H1 (cell line): ENCODE measurements at regions not wholly inside any gene's neighbourhood (a gene's known extent, or its start where the extent isn't known, plus 50 kb on each side); places are given as distances from the start of the nearest gene placed in this dataset.

Experiments
- CTCF ChIA-PET: fragments of 300-600 bp; sonication (Branson Sonifier 250); formaldehyde crosslinking; loops from one replicate; lab custom pipeline; 2021; ENCODE audit not compliant: partially characterized antibody; lab: Charles Lee
- POLR2A ChIA-PET: fragments of 300-600 bp; sonication (Branson Sonifier 250); formaldehyde crosslinking; loops from one replicate; lab custom pipeline; 2021; ENCODE audit warnings: inconsistent platforms; ENCODE audit not compliant: partially characterized antibody; lab: Charles Lee
- DNase-seq, 2 experiments: peaks; one replicate each; pipeline versions ENCODE4 v3.0.0 to v3.0.0-alpha.2; 2010 to 2022; ENCODE audit warnings: low spot score in 2 of 2, low read depth in 1 of 2, mixed read lengths in 1 of 2
- FAIRE-seq: peaks from 2 replicates; lab custom pipeline; 2011; peaks lifted over from hg19 to GRCh38; lab: Jason Lieb, UNC
- H2AFZ ChIP-seq: 2 replicates; pipeline ENCODE4 v1.8.1; 2012; ENCODE audit warnings: low read length, inconsistent platforms
- H2AK5ac ChIP-seq: 2 replicates; pipeline ENCODE4 v1.6.1; 2013; ENCODE audit warnings: low read depth, low read length
- H2BK120ac ChIP-seq: replicated peaks from 2 replicates; pipeline ENCODE3; 2013; ENCODE audit warnings: low read depth, low read length, inconsistent platforms
- H2BK12ac ChIP-seq: 2 replicates; pipeline ENCODE4 v1.6.1; 2013; ENCODE audit warnings: low read depth, low read length
- H2BK15ac ChIP-seq: 2 replicates; pipeline ENCODE4 v1.6.1; 2013; ENCODE audit warnings: low read length
- H2BK20ac ChIP-seq: 2 replicates; pipeline ENCODE4 v1.6.1; 2013; ENCODE audit warnings: low read length
- H2BK5ac ChIP-seq: 2 replicates; pipeline ENCODE4 v1.6.1; 2013; ENCODE audit warnings: low read depth, low read length
- H3K14ac ChIP-seq: 2 replicates; pipeline ENCODE4 v1.6.1; 2013; ENCODE audit warnings: inconsistent platforms; ENCODE audit not compliant: insufficient read length
- H3K18ac ChIP-seq: 2 replicates; pipeline ENCODE4 v1.6.1; 2013; ENCODE audit warnings: low read length; ENCODE audit errors: extremely low read depth
- H3K23ac ChIP-seq: 2 replicates; pipeline ENCODE4 v1.6.1; 2013; ENCODE audit warnings: inconsistent platforms; ENCODE audit not compliant: insufficient read length
- H3K23me2 ChIP-seq: 2 replicates; pipeline ENCODE4 v1.6.1; 2013; ENCODE audit warnings: low read depth, low read length
- H3K27ac ChIP-seq: 2 replicates; pipeline ENCODE4 v1.6.1; 2011; ENCODE audit warnings: low read depth, low read length, inconsistent platforms
- H3K27me3 ChIP-seq, 4 experiments: replicated peaks in 1 of 4; 1 replicate in 1 of 4; 2 replicates in 3 of 4; pipeline versions ENCODE4 v1.6.1 to v1.8.1; 2011 to 2013; ENCODE audit warnings: low read length in 3 of 4, mild to moderate bottlenecking in 3 of 4, inconsistent platforms in 2 of 4, mixed read lengths in 2 of 4, moderate library complexity in 1 of 4; ENCODE audit not compliant: control insufficient read depth in 3 of 4, insufficient read depth in 3 of 4; ENCODE audit errors: extremely low read depth in 1 of 4
- H3K36me3 ChIP-seq, 4 experiments: 2 replicates each; pipeline versions ENCODE4 v1.6.1 to v1.8.1; 2011 to 2013; ENCODE audit warnings: mild to moderate bottlenecking in 4 of 4, low read length in 3 of 4, moderate library complexity in 2 of 4, control low read depth in 1 of 4, inconsistent platforms in 1 of 4; ENCODE audit not compliant: insufficient read depth in 4 of 4, control insufficient read depth in 2 of 4
- H3K4ac ChIP-seq: replicated peaks from 2 replicates; pipeline ENCODE3; 2013; ENCODE audit warnings: low read length, low read depth, mixed read lengths, inconsistent platforms; ENCODE audit not compliant: insufficient read length
- H3K4me1 ChIP-seq, 4 experiments: replicated peaks in 1 of 4; 1 replicate in 1 of 4; 2 replicates in 3 of 4; pipeline versions ENCODE4 v1.6.1 to v1.8.1; 2011 to 2013; ENCODE audit warnings: low read length in 3 of 4, inconsistent platforms in 2 of 4, mixed read lengths in 1 of 4; ENCODE audit not compliant: insufficient read depth in 4 of 4, control insufficient read depth in 3 of 4
- H3K4me2 ChIP-seq, 2 experiments: 2 replicates each; pipeline versions ENCODE4 v1.6.1 to v1.8.1; 2011 to 2013; ENCODE audit warnings: low read depth in 2 of 2, low read length in 2 of 2, control low read depth in 1 of 2, inconsistent platforms in 1 of 2, mild to moderate bottlenecking in 1 of 2; ENCODE audit not compliant: insufficient read depth in 1 of 2
- H3K4me3 ChIP-seq, 4 experiments: fragments of 200-600, 300-600 bp in 1 of 4; sonication (generic), shearing (Covaris generic), sonication (Bioruptor Twin) in 1 of 4; 2 replicates each; pipeline versions ENCODE4 v1.5.1 to v1.8.1; 2011 to 2016; ENCODE audit warnings: low read length in 4 of 4, low read depth in 3 of 4, control low read depth in 2 of 4, inconsistent platforms in 2 of 4, mild to moderate bottlenecking in 2 of 4, mixed read lengths in 1 of 4, moderate library complexity in 1 of 4; ENCODE audit not compliant: insufficient read depth in 2 of 4; ENCODE audit errors: extremely low read depth in 1 of 4
- H3K56ac ChIP-seq: replicated peaks from 2 replicates; pipeline ENCODE3; 2013; ENCODE audit warnings: low read depth, mild to moderate bottlenecking, mixed read lengths, low read length, inconsistent platforms; ENCODE audit not compliant: insufficient read length
- H3K79me1 ChIP-seq: 2 replicates; pipeline ENCODE4 v1.6.1; 2013; ENCODE audit warnings: low read depth, low read length, control low read depth
- H3K79me2 ChIP-seq, 2 experiments: 2 replicates each; pipeline versions ENCODE4 v1.6.1 to v1.8.1; 2012 to 2013; ENCODE audit warnings: low read length in 2 of 2, mild to moderate bottlenecking in 2 of 2, inconsistent platforms in 1 of 2; ENCODE audit not compliant: insufficient read depth in 2 of 2, control insufficient read depth in 1 of 2
- H3K9ac ChIP-seq, 4 experiments: replicated peaks in 1 of 4; 1 replicate in 1 of 4; 2 replicates in 3 of 4; pipeline versions ENCODE4 v1.6.1 to v1.8.1; 2011 to 2013; ENCODE audit warnings: low read depth in 3 of 4, low read length in 3 of 4, control low read depth in 2 of 4, mild to moderate bottlenecking in 2 of 4, moderate library complexity in 2 of 4, inconsistent platforms in 1 of 4; ENCODE audit errors: extremely low read depth in 1 of 4
- H3K9me3 ChIP-seq, 2 experiments: 2 replicates each; pipeline versions ENCODE4 v1.6.1 to v1.8.1; 2012 to 2013; ENCODE audit warnings: mild to moderate bottlenecking in 2 of 2, moderate library complexity in 2 of 2, control low read depth in 1 of 2, inconsistent platforms in 1 of 2, low read depth in 1 of 2, low read length in 1 of 2, mixed read lengths in 1 of 2; ENCODE audit not compliant: insufficient read depth in 2 of 2
- H4K20me1 ChIP-seq, 2 experiments: replicated peaks in 1 of 2; 2 replicates each; pipeline versions ENCODE3 to v1.8.1; 2011 to 2013; ENCODE audit warnings: inconsistent platforms in 2 of 2, low read length in 2 of 2, mild to moderate bottlenecking in 1 of 2; ENCODE audit not compliant: insufficient read depth in 2 of 2, control insufficient read depth in 1 of 2
- H4K5ac ChIP-seq: 2 replicates; pipeline ENCODE4 v1.6.1; 2013; ENCODE audit warnings: low read length, low read depth, mixed read lengths, inconsistent platforms; ENCODE audit not compliant: insufficient read length
- H4K8ac ChIP-seq: 2 replicates; pipeline ENCODE4 v1.8.0; 2013; ENCODE audit warnings: mild to moderate bottlenecking, moderate library complexity, low read length, inconsistent platforms; ENCODE audit not compliant: insufficient read depth; ENCODE audit errors: extremely low read depth
- H4K91ac ChIP-seq: replicated peaks from 2 replicates; pipeline ENCODE3; 2013; ENCODE audit warnings: low read length, mixed read lengths, inconsistent platforms; ENCODE audit not compliant: insufficient read length
- ASH2L ChIP-seq: fragments of 200-600, 300-600 bp; sonication (generic); IDR thresholded peaks from one replicate; pipeline ENCODE4 v1.7.1; 2017; ENCODE audit warnings: low read length
- CBX8 ChIP-seq: fragments of 300-800, 300-1000 bp; sonication (generic); IDR thresholded peaks from 2 replicates; pipeline ENCODE4 v1.7.1; 2016; ENCODE audit warnings: low read depth, low read length, borderline replicate concordance
- MAX ChIP-seq: IDR thresholded peaks from 2 replicates; pipeline ENCODE4 v1.6.1; 2012; ENCODE audit warnings: inconsistent platforms
- SAP30 ChIP-seq: fragments of 300-600 bp; sonication (generic); IDR thresholded peaks from 2 replicates; pipeline ENCODE4 v1.7.1; 2012; ENCODE audit warnings: low read length, moderate library complexity, mild to moderate bottlenecking, inconsistent platforms; ENCODE audit not compliant: insufficient read depth, insufficient replicate concordance

- Histone ChIP-seq H2BK15ac (no peak overlapping the region), H3K23ac (no peak overlapping the region), H3K27ac (no peak overlapping the region), H2BK20ac (no peak overlapping the region), H3K9ac (no peak overlapping the region), H3K4ac (no peak overlapping the region), H3K9me3 (no peaks in the 10 kb centered on the region), H3K23me2 (no peaks in the 10 kb centered on the region), H3K27me3 (no peaks in the 10 kb centered on the region), H3K4me1 (no peaks in the 10 kb centered on the region), H3K56ac (no peak overlapping the region), H3K36me3 (no peaks in the 10 kb centered on the region), H3K79me2 (no peaks in the 10 kb centered on the region), H2AK5ac (no peak overlapping the region), H4K8ac (no peak overlapping the region), H4K91ac (no peak overlapping the region), H3K18ac (no peak overlapping the region), H3K4me2 (no peak overlapping the region), H2AFZ (no peak overlapping the region), H3K14ac (no peak overlapping the region), H4K5ac (no peak overlapping the region), H2BK120ac (no peak overlapping the region), H3K79me1 (no peaks in the 10 kb centered on the region), H3K4me3 (no peak overlapping the region), H4K20me1 (peaks cover 0 to 1% of the 10 kb centered on the region in 2 experiments), H2BK5ac (no peak overlapping the region), H2BK12ac (no peak overlapping the region)
- CTCF ChIA-PET: interaction anchor here (0.6 to 3.3 kb wide), 3 partner anchors 8 to 268 kb away, joined by 3 to 10 read pairs (median 5); no protein-coding TSS in a partner anchor
- POLR2A ChIA-PET: interaction anchor here (0.8 kb wide), 1 partner anchor 67 kb away, joined by 3 read pairs; no protein-coding TSS in a partner anchor
- FAIRE-seq: no peak
- no peak for DNase-seq
- TF ChIP-seq SAP30 (no peak), MAX (no peak), ASH2L (no peak), CBX8 (no peak)
Measured at GRCh38 chr12:13897811-13898210, 83.6 kb downstream of the GRIN2B start.
